ENCODE measurements at regions not wholly inside any gene's neighbourhood (a gene's known extent, or its start where the extent isn't known, plus 50 kb on each side); places are given as distances from the start of the nearest gene placed in this dataset.

DNA sequence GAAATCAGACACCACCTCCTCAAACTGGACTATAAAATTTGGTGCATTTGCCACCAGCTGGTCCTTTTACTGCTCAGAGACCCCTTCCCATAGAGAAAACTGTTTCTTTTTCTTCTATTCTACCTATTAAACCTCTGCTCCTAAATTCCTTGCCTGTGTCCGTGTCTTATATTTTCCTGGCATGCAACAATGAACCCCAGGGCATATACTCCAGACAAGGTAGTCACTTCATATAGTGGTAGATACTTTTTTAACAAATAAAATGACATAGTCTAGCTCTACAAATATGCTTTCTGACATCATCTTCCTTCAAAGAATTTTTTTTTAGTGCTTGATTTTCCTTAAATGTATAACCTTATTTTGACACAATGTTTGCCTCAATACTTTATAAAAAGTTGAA, 1402.9 kb upstream of the PABPC4L start:
- TF ChIP-seq POLR2A (IDR thresholded peaks at IDR 0.05; ENCODE audit: low read length) (no peak), GATA1 (IDR thresholded peaks at IDR 0.05; ENCODE audit: low read depth, low read length) (no peak)
